HG02610 (cell line): ENCODE measurements at regions not wholly inside any gene's neighbourhood (a gene's known extent, or its start where the extent isn't known, plus 50 kb on each side); places are given as distances from the start of the nearest gene placed in this dataset.

ENCODE experiments used
- ATAC-seq: cut with Tn5 transposase; IDR thresholded peaks from one replicate; pipeline ENCODE4 v1.9.1; 2021; ENCODE audit warnings: mild to moderate bottlenecking, moderate library complexity; ENCODE audit not compliant: unreplicated experiment

- peak; percentile 72 for ATAC-seq
Observed at GRCh38 chr11:76721755-76722677, 51.5 kb upstream of the LRRC32 start.

GRCh38 chr11:76723142-76723541 is 52.6 kb upstream of the LRRC32 start:
- ATAC-seq, result no peak

GRCh38 chr11:76723548-76723947 is 53.0 kb upstream of the LRRC32 start:
- no peak for ATAC-seq

- ATAC-seq, result no peak
Observed at GRCh38 chr11:76724171-76724768, 53.7 kb upstream of the LRRC32 start.

GRCh38 chr11:76728227-76728626 is 54.9 kb upstream of the TSKU start:
- ATAC-seq, result no peak

GRCh38 chr11:76728778-76729177 is 54.4 kb upstream of the TSKU start:
- no peak for ATAC-seq

- ATAC-seq, result no peak
Observed at GRCh38 chr11:76729214-76729613, 53.9 kb upstream of the TSKU start.

- no peak for ATAC-seq
Observed at GRCh38 chr11:76730887-76731565, 52.1 kb upstream of the TSKU start.

GRCh38 chr11:76732643-76733042 is 50.5 kb upstream of the TSKU start:
- ATAC-seq, result no peak
